A172 (cell line): ENCODE measurements at regions not wholly inside any gene's neighbourhood (a gene's known extent, or its start where the extent isn't known, plus 50 kb on each side); places are given as distances from the start of the nearest gene placed in this dataset.
A peak's percentile ranks its signal among the peaks of the same experiment; 100 is the strongest.

Experiments
- DNase-seq: peaks from one replicate; pipeline ENCODE4 v3.0.0-alpha.2; 2015; ENCODE audit warnings: low spot score

GRCh38 chr6:139823099-139823807 lies 448.8 kb upstream of the CITED2 start:
- DNase-seq = no peak

GRCh38 chr6:139821676-139822223 lies 447.3 kb upstream of the CITED2 start:
- no peak for DNase-seq

GRCh38 chr6:139820210-139820609 lies 445.8 kb upstream of the CITED2 start:
- DNase-seq = peak; percentile 83

- no peak for DNase-seq
Measured at GRCh38 chr6:139819776-139820175, 445.3 kb upstream of the CITED2 start.

GRCh38 chr6:139812939-139813338 lies 438.5 kb upstream of the CITED2 start:
- DNase-seq = no peak

GRCh38 chr6:139801571-139802321 lies 427.3 kb upstream of the CITED2 start:
- DNase-seq = peak; percentile 13

GRCh38 chr6:139800837-139801236 lies 426.4 kb upstream of the CITED2 start:
- DNase-seq = no peak

GRCh38 chr6:139790527-139790926 lies 416.1 kb upstream of the CITED2 start:
- no peak for DNase-seq

- no peak for DNase-seq
Measured at GRCh38 chr6:139784222-139784769, 409.8 kb upstream of the CITED2 start.

- DNase-seq = no peak
Measured at GRCh38 chr6:139779988-139780774, 405.7 kb upstream of the CITED2 start.

- peak; percentile 45 for DNase-seq
Measured at GRCh38 chr6:139778688-139779087, 404.2 kb upstream of the CITED2 start.

GRCh38 chr6:139778106-139778505 lies 403.7 kb upstream of the CITED2 start:
- no peak for DNase-seq

- no peak for DNase-seq
Measured at GRCh38 chr6:139777202-139777970, 402.9 kb upstream of the CITED2 start.

GRCh38 chr6:139776041-139776440 lies 401.6 kb upstream of the CITED2 start:
- DNase-seq = no peak

GRCh38 chr6:139768196-139768595 lies 393.7 kb upstream of the CITED2 start:
- DNase-seq = no peak

GRCh38 chr6:139766796-139767195 lies 392.3 kb upstream of the CITED2 start:
- no peak for DNase-seq

- DNase-seq = peak; percentile 86
Measured at GRCh38 chr6:139765825-139766285, 391.4 kb upstream of the CITED2 start.

GRCh38 chr6:139764498-139764986 lies 390.1 kb upstream of the CITED2 start:
- DNase-seq = peak; percentile 95

- DNase-seq = peak; percentile 58
Measured at GRCh38 chr6:139763468-139764210, 389.2 kb upstream of the CITED2 start.

- DNase-seq = no peak
Measured at GRCh38 chr6:139762587-139763031, 388.2 kb upstream of the CITED2 start.
